Activated CD8-positive, alpha-beta T cell treated with anti-CD3 and anti-CD28 coated beads for 36 hours (primary cell): ENCODE measurements at regions not wholly inside any gene's neighbourhood (a gene's known extent, or its start where the extent isn't known, plus 50 kb on each side); places are given as distances from the start of the nearest gene placed in this dataset.

ENCODE experiments used
- ATAC-seq: fragments of 200-7000 bp; cut with Tn5 transposase; one replicate; pipeline ENCODE4 v1.10.0; 2021; ENCODE audit warnings: mild to moderate bottlenecking, moderate library complexity
- CTCF ChIA-PET: fragments of 350-600 bp; sonication (Branson Sonifier 250); formaldehyde crosslinking; loops from one replicate; lab custom pipeline; 2021; ENCODE audit warnings: antibody characterized with exemption; lab: Charles Lee
- POLR2A ChIA-PET: fragments of 350-600 bp; sonication (Branson Sonifier 250); formaldehyde crosslinking; loops from one replicate; lab custom pipeline; 2021; ENCODE audit warnings: antibody characterized with exemption; lab: Charles Lee
- DNase-seq: peaks from one replicate; pipeline ENCODE4 v3.0.0-alpha.2; 2020
- H3K27ac Mint-ChIP-seq: one replicate; pipeline ENCODE4 v1.8.0; 2021; ENCODE audit warnings: mild to moderate bottlenecking, mixed read lengths
- H3K27me3 Mint-ChIP-seq: one replicate; pipeline ENCODE4 v1.8.0; 2021; ENCODE audit warnings: mixed read lengths
- H3K36me3 Mint-ChIP-seq: one replicate; pipeline ENCODE4 v1.8.0; 2021; ENCODE audit warnings: low read depth, mixed read lengths
- H3K4me1 Mint-ChIP-seq: one replicate; pipeline ENCODE4 v1.8.0; 2021; ENCODE audit warnings: low read depth, mixed read lengths
- H3K4me3 Mint-ChIP-seq: one replicate; pipeline ENCODE4 v1.8.0; 2021; ENCODE audit warnings: mild to moderate bottlenecking, moderate library complexity, mixed read lengths
- H3K9me3 Mint-ChIP-seq: one replicate; pipeline ENCODE4 v1.8.0; 2021; ENCODE audit warnings: mixed read lengths
- intact Hi-C: fragments of 100-400 bp; cut with micrococcal nuclease; formaldehyde crosslinking; loops from one replicate; pipeline ENCODE4 v1.10.0; 2022
- TF ChIP-seq, protein P1 (sequence below): fragments of 200-600 bp; IDR thresholded peaks from one replicate; pipeline ENCODE4 v1.8.0; 2022; ENCODE audit warnings: antibody characterized with exemption, mild to moderate bottlenecking

DNA sequence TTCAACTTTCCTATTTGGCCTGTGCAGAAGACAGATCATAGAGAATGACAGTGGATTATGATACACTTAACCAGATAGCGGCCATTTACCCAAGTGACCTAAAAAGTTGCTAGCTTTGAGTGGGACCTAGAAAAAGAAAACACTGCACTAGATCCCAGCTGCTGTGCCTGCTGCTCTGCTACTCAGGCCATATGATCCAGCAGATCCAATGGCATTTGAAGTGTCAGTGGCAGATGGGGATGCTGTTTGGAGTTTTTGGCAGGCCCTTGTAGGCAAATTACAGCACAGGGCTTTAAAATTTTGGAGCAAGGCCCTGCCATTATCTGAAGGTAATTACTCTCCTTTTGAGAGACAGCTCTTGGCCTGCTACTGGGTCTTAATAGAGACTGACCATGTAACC lies 74.0 kb upstream of the KCNE2 start:
- no peak overlapping the region for H3K27ac Mint-ChIP-seq
- peaks cover 2% of the 10 kb centered on the region for H3K36me3 Mint-ChIP-seq
- DNase-seq (no peak), ATAC-seq (no peak)
- ChIA-PET POLR2A (no interaction called here), CTCF (no interaction called here)
- H3K4me3 Mint-ChIP-seq, result no peak overlapping the region
- H3K27me3 Mint-ChIP-seq, result no peaks in the 10 kb centered on the region
- H3K4me1 Mint-ChIP-seq, result no peaks in the 10 kb centered on the region
- peaks cover 14% of the 10 kb centered on the region for H3K9me3 Mint-ChIP-seq
- intact Hi-C loops, result no loop called here
- TF ChIP-seq, protein P1, sequence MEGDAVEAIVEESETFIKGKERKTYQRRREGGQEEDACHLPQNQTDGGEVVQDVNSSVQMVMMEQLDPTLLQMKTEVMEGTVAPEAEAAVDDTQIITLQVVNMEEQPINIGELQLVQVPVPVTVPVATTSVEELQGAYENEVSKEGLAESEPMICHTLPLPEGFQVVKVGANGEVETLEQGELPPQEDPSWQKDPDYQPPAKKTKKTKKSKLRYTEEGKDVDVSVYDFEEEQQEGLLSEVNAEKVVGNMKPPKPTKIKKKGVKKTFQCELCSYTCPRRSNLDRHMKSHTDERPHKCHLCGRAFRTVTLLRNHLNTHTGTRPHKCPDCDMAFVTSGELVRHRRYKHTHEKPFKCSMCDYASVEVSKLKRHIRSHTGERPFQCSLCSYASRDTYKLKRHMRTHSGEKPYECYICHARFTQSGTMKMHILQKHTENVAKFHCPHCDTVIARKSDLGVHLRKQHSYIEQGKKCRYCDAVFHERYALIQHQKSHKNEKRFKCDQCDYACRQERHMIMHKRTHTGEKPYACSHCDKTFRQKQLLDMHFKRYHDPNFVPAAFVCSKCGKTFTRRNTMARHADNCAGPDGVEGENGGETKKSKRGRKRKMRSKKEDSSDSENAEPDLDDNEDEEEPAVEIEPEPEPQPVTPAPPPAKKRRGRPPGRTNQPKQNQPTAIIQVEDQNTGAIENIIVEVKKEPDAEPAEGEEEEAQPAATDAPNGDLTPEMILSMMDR, result no peak

DNA sequence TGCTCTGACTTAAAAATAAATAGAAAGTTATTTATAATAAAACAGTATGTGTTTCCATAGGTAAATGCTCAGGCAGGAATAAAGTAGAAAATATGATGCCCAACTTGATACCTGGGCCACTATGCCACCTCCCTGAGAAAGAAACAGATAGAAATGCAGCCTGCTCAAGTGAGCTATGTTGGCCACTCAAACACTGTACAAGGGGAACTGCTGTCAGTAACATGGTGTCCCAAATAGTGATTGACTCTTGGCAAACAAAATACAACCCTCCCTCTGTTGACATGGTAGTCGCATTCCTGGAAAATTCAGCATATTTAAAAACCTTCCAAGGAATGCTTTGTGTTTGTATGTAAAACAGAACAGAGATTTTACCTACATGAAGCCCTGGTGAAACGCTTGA lies 66.9 kb upstream of the KCNE2 start:
- H3K4me3 Mint-ChIP-seq, result no peak overlapping the region

DNA sequence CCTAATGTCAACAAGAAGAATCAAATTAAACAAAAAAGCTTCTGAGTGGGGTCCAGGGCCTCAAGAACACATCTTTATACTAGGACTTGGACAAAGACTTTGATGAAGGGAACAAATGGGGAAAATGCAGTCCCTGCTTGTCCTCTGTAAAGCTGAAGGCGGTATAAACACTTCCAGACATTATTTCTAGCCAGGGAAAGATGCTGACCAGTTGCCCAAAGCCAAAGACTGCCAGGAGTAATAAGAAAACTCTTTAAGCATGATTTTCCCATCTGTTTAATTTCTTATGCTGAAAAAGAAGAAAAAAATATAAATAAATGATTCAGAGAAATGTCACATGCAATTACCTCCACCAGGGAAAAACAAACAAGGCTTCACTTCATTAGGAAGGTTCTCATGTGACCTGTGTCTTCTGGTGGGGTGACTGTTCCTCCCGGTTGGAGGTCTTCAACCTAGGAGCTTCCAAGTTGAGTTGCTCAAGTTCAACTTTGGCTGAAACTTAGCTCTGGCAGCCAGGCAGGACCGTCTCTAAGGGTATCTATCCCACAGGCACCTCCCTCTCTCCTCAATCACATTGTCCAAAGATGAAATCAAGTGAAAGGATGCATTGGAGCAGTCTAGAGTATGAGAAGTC lies 65.2 kb upstream of the KCNE2 start:
- Mint-ChIP-seq H3K27ac (no peak overlapping the region), H3K27me3 (no peaks in the 10 kb centered on the region), H3K9me3 (peaks cover 3% of the 10 kb centered on the region), H3K4me3 (no peak overlapping the region), H3K4me1 (no peaks in the 10 kb centered on the region), H3K36me3 (no peaks in the 10 kb centered on the region)
- ChIA-PET POLR2A (no interaction called here), CTCF (interaction anchor here (2.3 kb wide), 1 partner anchor 69 kb away, joined by 5 read pairs; no protein-coding TSS in a partner anchor)
- ATAC-seq, result no peak
- TF ChIP-seq, protein P1, result no peak
- intact Hi-C loops, result no loop called here
- no peak for DNase-seq

More for the DNA sequence above, 66.9 kb upstream of the KCNE2 start:
- Mint-ChIP-seq H3K27me3 (no peaks in the 10 kb centered on the region), H3K9me3 (peaks cover 3% of the 10 kb centered on the region), H3K4me1 (no peaks in the 10 kb centered on the region), H3K27ac (no peak overlapping the region), H3K36me3 (no peaks in the 10 kb centered on the region)
- DNase-seq, result no peak
- POLR2A ChIA-PET, result no interaction called here
- no peak for ATAC-seq
- TF ChIP-seq, protein P1, result no peak
- intact Hi-C loops, result no loop called here
- CTCF ChIA-PET, result no interaction called here

DNA sequence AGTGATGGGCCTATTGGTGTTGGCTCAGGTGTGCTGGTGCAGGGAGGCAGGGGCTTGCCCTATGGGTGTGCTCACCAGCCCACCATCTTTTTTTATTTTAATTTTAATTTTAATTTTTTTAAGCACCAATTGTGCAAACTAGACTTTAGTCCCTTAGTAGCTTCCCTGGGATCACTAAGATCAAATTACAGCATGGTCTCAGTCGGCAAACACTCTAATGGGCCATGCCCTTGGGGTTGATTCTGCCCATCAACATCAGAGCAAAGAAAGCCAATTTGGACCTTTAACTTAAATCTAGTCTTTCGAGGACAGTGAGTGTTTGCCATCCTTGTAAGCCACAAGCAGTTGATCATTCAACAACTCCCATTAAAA lies 64.7 kb upstream of the KCNE2 start:
- DNase-seq, result no peak
- Mint-ChIP-seq H3K9me3 (peaks cover 3% of the 10 kb centered on the region), H3K4me1 (no peaks in the 10 kb centered on the region), H3K36me3 (no peaks in the 10 kb centered on the region), H3K27ac (no peak overlapping the region), H3K27me3 (no peaks in the 10 kb centered on the region), H3K4me3 (no peak overlapping the region)
- ATAC-seq, result no peak
- intact Hi-C loops, result no loop called here
- TF ChIP-seq, protein P1, result no peak
- POLR2A ChIA-PET, result no interaction called here
- CTCF ChIA-PET, result interaction anchor here (2.3 kb wide), 1 partner anchor 68 kb away, joined by 5 read pairs; no protein-coding TSS in a partner anchor

DNA sequence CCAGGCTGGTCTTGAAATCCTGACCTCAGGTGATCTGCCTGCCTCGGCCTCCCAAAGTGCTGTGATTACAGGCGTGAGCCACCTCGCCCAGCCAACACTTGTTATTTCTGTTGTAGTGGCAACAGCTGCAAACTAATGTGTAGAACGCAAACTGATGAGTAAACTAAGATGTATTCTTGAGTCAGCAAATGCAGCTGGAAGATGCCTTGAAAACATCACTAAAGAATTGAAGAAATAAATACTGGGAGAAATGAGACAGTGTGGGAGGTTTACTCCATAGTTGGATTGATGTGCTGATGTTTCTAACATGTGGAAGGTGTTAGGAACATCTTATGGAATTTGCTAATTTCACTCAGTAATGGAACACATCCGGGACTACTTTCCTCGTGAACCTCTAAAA lies 61.3 kb upstream of the KCNE2 start:
- Mint-ChIP-seq H3K27me3 (no peaks in the 10 kb centered on the region), H3K36me3 (no peaks in the 10 kb centered on the region), H3K27ac (no peak overlapping the region), H3K9me3 (peaks cover 3% of the 10 kb centered on the region), H3K4me1 (no peaks in the 10 kb centered on the region), H3K4me3 (no peak overlapping the region)
- no peak for DNase-seq
- CTCF ChIA-PET, result interaction anchor here (1.1 kb wide), 1 partner anchor 45 kb away, joined by 3 read pairs; no protein-coding TSS in a partner anchor
- POLR2A ChIA-PET, result no interaction called here
- intact Hi-C loops, result no loop called here
- no peak for ATAC-seq
- TF ChIP-seq, protein P1, result no peak
